ENCODE measurements at regions not wholly inside any gene's neighbourhood (a gene's known extent, or its start where the extent isn't known, plus 50 kb on each side); places are given as distances from the start of the nearest gene placed in this dataset.

GRCh38 chr7:152909683-152910544, 150.4 kb downstream of the ACTR3B start:
- TF ChIP-seq OSR1 (CRISPR knock-in tag; IDR thresholded peaks at IDR 0.05) (no peak), RARB (CRISPR knock-in tag; IDR thresholded peaks at IDR 0.05) (no peak), ESRRG (CRISPR knock-in tag; IDR thresholded peaks at IDR 0.05) (no peak), GLIS3 (CRISPR knock-in tag; IDR thresholded peaks at IDR 0.05) (no peak), ZFP30 (CRISPR knock-in tag; IDR thresholded peaks at IDR 0.05) (no peak), ZC3H10 (CRISPR knock-in tag; IDR thresholded peaks at IDR 0.05) (no peak), ZFP3 (CRISPR knock-in tag; IDR thresholded peaks at IDR 0.05) (no peak)
- no peak for ATAC-seq

- ATAC-seq = no peak
- no peak for TF ChIP-seq POU6F1 (CRISPR knock-in tag; IDR thresholded peaks at IDR 0.05; ENCODE audit: borderline replicate concordance, low read depth)
- no peak for TF ChIP-seq GLIS3 (CRISPR knock-in tag; IDR thresholded peaks at IDR 0.05)
- TF ChIP-seq ZNF8 (CRISPR knock-in tag; IDR thresholded peaks at IDR 0.05) = no peak
- no peak for TF ChIP-seq SNAI2 (CRISPR knock-in tag; IDR thresholded peaks at IDR 0.05)
- no peak for TF ChIP-seq TOX (CRISPR knock-in tag; IDR thresholded peaks at IDR 0.05; ENCODE audit: borderline replicate concordance)
- no peak for TF ChIP-seq TCF4 (CRISPR knock-in tag; IDR thresholded peaks at IDR 0.05; ENCODE audit: borderline replicate concordance)
- no peak for TF ChIP-seq TSHZ2 (CRISPR knock-in tag; IDR thresholded peaks at IDR 0.05)
- TF ChIP-seq ZFP30 (CRISPR knock-in tag; IDR thresholded peaks at IDR 0.05) = no peak
- no peak for TF ChIP-seq CSRNP3 (CRISPR knock-in tag; IDR thresholded peaks at IDR 0.05)
- TF ChIP-seq ZNF70 (CRISPR knock-in tag; IDR thresholded peaks at IDR 0.05) = no peak
- no peak for TF ChIP-seq ISL1 (CRISPR knock-in tag; IDR thresholded peaks at IDR 0.05)
- no peak for TF ChIP-seq RARB (CRISPR knock-in tag; IDR thresholded peaks at IDR 0.05)
- TF ChIP-seq ARNTL (CRISPR knock-in tag; IDR thresholded peaks at IDR 0.05; ENCODE audit: borderline replicate concordance, low read depth) = no peak
- no peak for TF ChIP-seq CREB5 (CRISPR knock-in tag; IDR thresholded peaks at IDR 0.05; ENCODE audit: low read depth)
- TF ChIP-seq BACH2 (CRISPR knock-in tag; IDR thresholded peaks at IDR 0.05; ENCODE audit: borderline replicate concordance) = no peak
Measured at GRCh38 chr7:152910545-152911225, 151.1 kb downstream of the ACTR3B start.

- no peak for ATAC-seq
- TF ChIP-seq ZFP30 (CRISPR knock-in tag; IDR thresholded peaks at IDR 0.05) (no peak), TCF4 (CRISPR knock-in tag; IDR thresholded peaks at IDR 0.05; ENCODE audit: borderline replicate concordance) (no peak), POU6F1 (CRISPR knock-in tag; IDR thresholded peaks at IDR 0.05; ENCODE audit: borderline replicate concordance, low read depth) (no peak), ARNTL (CRISPR knock-in tag; IDR thresholded peaks at IDR 0.05; ENCODE audit: borderline replicate concordance, low read depth) (no peak)
Measured at GRCh38 chr7:152911226-152911560, 151.6 kb downstream of the ACTR3B start.

Measured in SK-N-SH treated with all-trans-retinoic acid at 6 μM for 48 hours (cell line).